ENCODE measurements at regions not wholly inside any gene's neighbourhood (a gene's known extent, or its start where the extent isn't known, plus 50 kb on each side); places are given as distances from the start of the nearest gene placed in this dataset.

- in situ Hi-C loops (cut with MboI; ENCODE audit: low sequenced_read_pairs), result no loop called here
- no peak overlapping the region for H4K91ac ChIP-seq (ENCODE audit: insufficient read depth, low read depth, low read length)
- H3K4me2 ChIP-seq (ENCODE audit: low read depth, low read length), result no peak overlapping the region
- H4K8ac ChIP-seq (ENCODE audit: low read depth in 2 of 2, low read length in 2 of 2), result no peak overlapping the region
- CTCF ChIA-PET, result interaction anchor here (0.8 kb wide), 1 partner anchor 16 kb away, joined by 3 read pairs; no protein-coding TSS in a partner anchor
- H3K4me3 ChIP-seq (ENCODE audit: insufficient read depth, low read depth, low read length), result no peak overlapping the region
- POLR2A ChIA-PET (ENCODE audit: unreplicated experiment), result no interaction called here
- no peak overlapping the region for H3K27ac ChIP-seq (ENCODE audit: insufficient read depth, low read length)
- H3K4ac ChIP-seq (ENCODE audit: low read depth, low read length), result no peak overlapping the region
- TF ChIP-seq MAFK (IDR thresholded peaks at IDR 0.05; ENCODE audit: low read depth, low read length) (no peak), BHLHE40 (IDR thresholded peaks at IDR 0.05; ENCODE audit: low read depth, low read length) (no peak), SMC3 (IDR thresholded peaks at IDR 0.05; ENCODE audit: low read depth, low read length) (no peak), USF2 (IDR thresholded peaks at IDR 0.05; ENCODE audit: low read depth, low read length) (no peak), RAD21 (IDR thresholded peaks at IDR 0.05; ENCODE audit: low read length) (no peak), ELK1 (IDR thresholded peaks at IDR 0.05; ENCODE audit: borderline replicate concordance, low read depth, low read length) (no peak), CHD1 (IDR thresholded peaks at IDR 0.05; ENCODE audit: low read depth, low read length) (no peak), POLR2A (IDR thresholded peaks at IDR 0.05; ENCODE audit: low read depth, low read length) (no peak), NFE2L2 (IDR thresholded peaks at IDR 0.05; ENCODE audit: low read depth, low read length) (no peak), RFX5 (IDR thresholded peaks at IDR 0.05; ENCODE audit: low read depth, low read length) (no peak), CTCF (conservative IDR thresholded peaks at IDR 0.05; ENCODE audit: low read depth, low read length) (no peak), FOS (IDR thresholded peaks at IDR 0.05; ENCODE audit: low read depth, low read length) (no peak), RCOR1 (IDR thresholded peaks at IDR 0.05; ENCODE audit: insufficient replicate concordance, low read length) (no peak), CEBPB (IDR thresholded peaks at IDR 0.05; ENCODE audit: low read depth, low read length) (no peak), MAZ (IDR thresholded peaks at IDR 0.05; ENCODE audit: borderline replicate concordance, low read depth, low read length) (no peak), MXI1 (IDR thresholded peaks at IDR 0.05; ENCODE audit: borderline replicate concordance, low read depth, low read length) (no peak)
- no peaks in the 10 kb centered on the region for H3K4me1 ChIP-seq (ENCODE audit: control insufficient read depth, insufficient read depth, low read length)
- H3K23ac ChIP-seq (ENCODE audit: low read depth, low read length), result no peak overlapping the region
- no peak overlapping the region for H3K18ac ChIP-seq (ENCODE audit: low read depth, low read length)
- H2AFZ ChIP-seq (replicated peaks; ENCODE audit: low read length, poor library complexity), result no peak overlapping the region
- dilution Hi-C loops (cut with HindIII; ENCODE audit: low sequenced_read_pairs, unreplicated experiment), result no loop called here
- no CpG with 5 or more reads among the region's 6 CpGs for WGBS, 2 experiments (ENCODE audit: extremely low coverage in 2 of 2, insufficient read length in 1 of 2)
- intact Hi-C loops (cut with micrococcal nuclease), result no loop called here
- H3K14ac ChIP-seq (replicated peaks; ENCODE audit: low read depth, low read length), result no peak overlapping the region
- H4K5ac ChIP-seq (ENCODE audit: low read depth, low read length), result no peak overlapping the region
- DNase-seq (no peak), ATAC-seq (ENCODE audit: low read depth) (no peak)
- H3K27me3 ChIP-seq (ENCODE audit: control insufficient read depth, insufficient read depth, low read length), result peaks cover 46% of the 10 kb centered on the region
- H2BK120ac ChIP-seq (ENCODE audit: low read depth, low read length), result no peak overlapping the region
- H2BK5ac ChIP-seq (ENCODE audit: low read depth, low read length, poor library complexity, severe bottlenecking), result no peak overlapping the region
- no peak overlapping the region for H2BK15ac ChIP-seq (ENCODE audit: low read depth, low read length)
- no peak overlapping the region for H2AK5ac ChIP-seq (ENCODE audit: low read depth, low read length)
- H2AK9ac ChIP-seq (replicated peaks; ENCODE audit: low read depth, low read length, poor library complexity), result no peak overlapping the region
- no peaks in the 10 kb centered on the region for H3K36me3 ChIP-seq (ENCODE audit: control insufficient read depth, insufficient read depth, low read length)
- H3K56ac ChIP-seq (ENCODE audit: extremely low read depth, insufficient read depth, low read length), result no peak overlapping the region
- H3K9me1 ChIP-seq (ENCODE audit: insufficient read depth, low read length), result no peaks in the 10 kb centered on the region
- no peak overlapping the region for H2BK20ac ChIP-seq (ENCODE audit: low read depth, low read length)
- BruUV-seq (replicated peaks), result no TSS peak
- H3K9ac ChIP-seq (ENCODE audit: low read depth, low read length), result no peak overlapping the region
- H4K20me1 ChIP-seq (ENCODE audit: insufficient read depth, low read length), result no peaks in the 10 kb centered on the region
- H3K79me1 ChIP-seq (ENCODE audit: low read depth in 1 of 2, low read length in 2 of 2), result no peaks in the 10 kb centered on the region
- H3K9me3 ChIP-seq (ENCODE audit: control insufficient read depth, insufficient read depth, low read length), result no peaks in the 10 kb centered on the region; the same call in 1 of the 2 replicates
These were observed 114.8 kb downstream of the SNAPC1 start for GRCh38 chr14:61877035-61877390.

Measured in IMR-90 (cell line).